CD4-positive, alpha-beta T cell treated with Interleukin-1 beta for 1 hour (primary cell): ENCODE measurements at regions not wholly inside any gene's neighbourhood (a gene's known extent, or its start where the extent isn't known, plus 50 kb on each side); places are given as distances from the start of the nearest gene placed in this dataset.

Experiments
- DNase-seq, 2 donors: peaks; one replicate each; pipeline ENCODE4 v3.0.0-alpha.2; 2020 to 2022

GRCh38 chr10:29035721-29036120, 253.1 kb upstream of the LYZL1 start:
- no peak for DNase-seq

GRCh38 chr10:29037348-29038113, 251.3 kb upstream of the LYZL1 start:
- no peak for DNase-seq

GRCh38 chr10:29039091-29039490, 249.8 kb upstream of the LYZL1 start:
- DNase-seq, result no peak

- DNase-seq, result no peak
These were observed 249.1 kb upstream of the LYZL1 start for GRCh38 chr10:29039677-29040189.

- no peak for DNase-seq
These were observed 247.3 kb upstream of the LYZL1 start for GRCh38 chr10:29041616-29042015.

GRCh38 chr10:29048506-29048905, 240.4 kb upstream of the LYZL1 start:
- no peak for DNase-seq

GRCh38 chr10:29050081-29050480, 238.8 kb upstream of the LYZL1 start:
- no peak for DNase-seq

GRCh38 chr10:29055101-29055500, 233.8 kb upstream of the LYZL1 start:
- DNase-seq, result no peak

- DNase-seq, result no peak
These were observed 232.1 kb upstream of the LYZL1 start for GRCh38 chr10:29056729-29057128.

GRCh38 chr10:29057822-29058331, 231.0 kb upstream of the LYZL1 start:
- no peak for DNase-seq

- DNase-seq, result no peak
These were observed 224.8 kb upstream of the LYZL1 start for GRCh38 chr10:29063806-29064644.

GRCh38 chr10:29064680-29065079, 224.2 kb upstream of the LYZL1 start:
- no peak for DNase-seq

- no peak for DNase-seq
These were observed 221.7 kb upstream of the LYZL1 start for GRCh38 chr10:29067161-29067560.

- DNase-seq, result no peak
These were observed 221.2 kb upstream of the LYZL1 start for GRCh38 chr10:29067628-29068027.

GRCh38 chr10:29068302-29068701, 220.6 kb upstream of the LYZL1 start:
- no peak for DNase-seq

GRCh38 chr10:29068966-29069365, 219.9 kb upstream of the LYZL1 start:
- DNase-seq, result no peak

- no peak for DNase-seq
These were observed 218.9 kb upstream of the LYZL1 start for GRCh38 chr10:29069941-29070340.

GRCh38 chr10:29078919-29079318, 210.0 kb upstream of the LYZL1 start:
- no peak for DNase-seq

GRCh38 chr10:29081231-29081630, 207.6 kb upstream of the LYZL1 start:
- DNase-seq, result no peak

- DNase-seq, result no peak
These were observed 206.8 kb upstream of the LYZL1 start for GRCh38 chr10:29081951-29082685.

- no peak for DNase-seq
These were observed 205.8 kb upstream of the LYZL1 start for GRCh38 chr10:29083096-29083495.

GRCh38 chr10:29084681-29085307, 204.1 kb upstream of the LYZL1 start:
- DNase-seq, result no peak

GRCh38 chr10:29089091-29089490, 199.8 kb upstream of the LYZL1 start:
- no peak for DNase-seq
